LNCaP clone FGC (cell line): ENCODE measurements at regions not wholly inside any gene's neighbourhood (a gene's known extent, or its start where the extent isn't known, plus 50 kb on each side); places are given as distances from the start of the nearest gene placed in this dataset.

Source experiments
- DNase-seq: peaks from one replicate; pipeline ENCODE4 v3.0.0-alpha.2; 2011; ENCODE audit warnings: low read depth
- H3K4me3 ChIP-seq: 2 replicates; pipeline ENCODE4 v1.5.1; 2011; ENCODE audit warnings: mild to moderate bottlenecking, low read depth, low read length, control low read depth
- CTCF ChIP-seq: IDR thresholded peaks from 2 replicates; pipeline ENCODE4 v1.5.1; 2012; ENCODE audit warnings: mild to moderate bottlenecking; ENCODE audit not compliant: control insufficient read depth, insufficient read depth; ENCODE audit errors: extremely low read depth

DNA sequence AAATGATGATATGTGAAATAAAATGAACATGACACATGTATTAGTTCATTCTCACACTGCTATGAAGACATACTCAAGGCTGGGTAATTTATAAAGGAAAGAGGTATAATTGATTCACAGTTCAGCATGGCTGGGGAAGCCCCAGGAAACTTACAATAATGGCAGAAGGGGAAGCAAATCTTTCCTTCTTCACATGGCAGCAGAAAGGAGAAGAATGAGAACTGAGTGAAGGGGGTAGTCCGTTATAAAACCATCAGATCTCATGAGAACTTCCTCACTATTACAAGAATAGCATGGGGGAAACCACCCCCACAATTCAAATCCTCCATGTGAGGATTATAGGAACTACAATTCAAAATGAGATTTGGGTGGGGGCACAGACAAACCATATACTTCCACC, 243.9 kb upstream of the GYPA start:
- H3K4me3 ChIP-seq = no peak overlapping the region
- no peak for TF ChIP-seq CTCF
- no peak for DNase-seq

DNA sequence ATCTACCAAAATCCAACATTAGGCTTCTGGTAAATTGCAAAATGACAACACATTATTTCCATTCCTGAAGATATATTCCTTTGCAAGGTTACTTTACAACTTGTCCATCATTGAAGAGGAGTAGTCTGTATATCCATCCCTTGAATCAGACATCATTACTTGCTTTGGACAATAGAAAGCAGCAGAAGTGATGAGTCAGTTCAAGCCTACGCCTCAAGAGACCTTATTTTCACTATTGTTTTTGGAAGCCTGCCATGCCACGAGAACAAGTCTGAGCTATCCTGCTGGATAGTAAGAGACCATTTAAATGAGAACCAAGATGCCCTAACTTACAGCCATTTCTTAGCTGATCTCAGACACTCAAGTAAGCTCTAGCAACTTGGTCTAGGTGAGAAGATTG, 246.0 kb upstream of the HHIP start:
- no peak overlapping the region for H3K4me3 ChIP-seq
- no peak for DNase-seq
- no peak for TF ChIP-seq CTCF

DNA sequence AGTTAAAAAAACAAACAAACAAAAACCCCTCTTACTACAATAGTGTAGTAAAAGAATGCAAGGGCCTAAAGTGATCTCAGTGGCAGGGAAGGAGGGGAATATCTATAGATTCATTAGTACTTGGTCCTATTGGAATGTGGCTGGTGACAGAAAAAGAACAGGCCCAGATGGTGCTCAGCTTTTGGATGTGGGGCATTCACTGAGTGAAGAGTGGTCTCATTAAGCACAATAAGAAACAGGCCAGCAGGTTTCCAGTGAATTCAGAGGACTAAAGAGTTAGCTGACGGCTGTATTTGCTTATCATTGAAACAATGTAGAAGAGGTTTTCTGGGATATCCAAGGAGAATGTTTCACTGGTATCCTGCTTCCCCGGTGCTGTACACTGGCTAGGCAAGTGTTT, 243.8 kb upstream of the HHIP start:
- no peak for TF ChIP-seq CTCF
- H3K4me3 ChIP-seq = no peak overlapping the region
- no peak for DNase-seq

DNA sequence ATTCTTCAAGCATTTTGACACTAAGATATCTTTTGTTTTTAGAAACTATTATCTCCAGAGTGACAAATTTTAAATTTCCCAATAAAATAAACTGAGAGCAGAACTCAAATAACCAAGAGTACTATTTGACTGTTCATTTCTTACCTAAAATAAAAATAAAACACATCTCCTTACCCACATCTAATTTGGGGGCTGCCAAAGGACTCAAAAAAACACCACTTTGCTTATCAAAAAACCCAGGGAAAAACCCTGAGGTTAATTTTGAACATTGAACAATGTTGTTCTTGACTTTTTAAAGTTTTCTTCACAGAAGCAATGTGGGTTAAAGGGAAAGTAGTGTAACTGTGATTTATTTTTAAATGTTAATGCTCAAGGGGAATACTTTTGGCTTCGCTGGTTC, 243.0 kb upstream of the HHIP start:
- H3K4me3 ChIP-seq = no peak overlapping the region
- TF ChIP-seq CTCF = no peak
- no peak for DNase-seq

- no peak for DNase-seq
- TF ChIP-seq CTCF = no peak
- H3K4me3 ChIP-seq = no peak overlapping the region
Observed at GRCh38 chr4:144403893-144404292, 242.1 kb upstream of the HHIP start.

- no peak overlapping the region for H3K4me3 ChIP-seq
- no peak for DNase-seq
- no peak for TF ChIP-seq CTCF
Observed at GRCh38 chr4:144409525-144409924, 236.4 kb upstream of the HHIP start.

DNA sequence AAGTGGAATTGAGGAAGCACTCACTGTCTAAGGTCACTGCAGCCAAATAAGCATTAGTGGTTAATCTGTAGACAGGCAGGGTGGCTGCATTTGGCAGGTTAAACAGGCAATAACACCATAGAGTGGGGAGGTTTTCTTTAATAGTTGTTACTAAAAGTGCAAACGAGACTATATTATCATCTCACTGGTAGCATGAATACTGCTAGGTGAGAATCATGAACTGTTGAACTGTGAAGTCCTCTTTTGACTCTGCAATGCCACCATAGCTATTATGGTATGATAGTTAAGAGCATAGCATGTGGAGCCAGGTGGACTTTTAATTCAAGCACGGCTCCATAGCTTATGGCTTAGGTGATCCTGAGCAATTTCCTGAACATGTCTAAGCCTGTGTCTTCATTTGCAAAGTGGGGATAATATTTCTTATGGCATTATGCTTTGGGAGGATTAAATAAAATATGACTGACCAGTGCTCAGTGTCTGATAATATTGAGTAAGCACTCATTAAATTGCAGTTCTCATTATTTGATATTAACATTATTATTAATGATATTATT, 235.6 kb upstream of the HHIP start:
- TF ChIP-seq CTCF = no peak
- no peak overlapping the region for H3K4me3 ChIP-seq
- no peak for DNase-seq
